H1 (cell line): ENCODE measurements at regions not wholly inside any gene's neighbourhood (a gene's known extent, or its start where the extent isn't known, plus 50 kb on each side); places are given as distances from the start of the nearest gene placed in this dataset.

Experiments
- CTCF ChIA-PET: fragments of 300-600 bp; sonication (Branson Sonifier 250); formaldehyde crosslinking; loops from one replicate; lab custom pipeline; 2021; ENCODE audit not compliant: partially characterized antibody; lab: Charles Lee
- POLR2A ChIA-PET: fragments of 300-600 bp; sonication (Branson Sonifier 250); formaldehyde crosslinking; loops from one replicate; lab custom pipeline; 2021; ENCODE audit warnings: inconsistent platforms; ENCODE audit not compliant: partially characterized antibody; lab: Charles Lee
- DNase-seq, 2 experiments: peaks; one replicate each; pipeline versions ENCODE4 v3.0.0 to v3.0.0-alpha.2; 2010 to 2022; ENCODE audit warnings: low spot score in 2 of 2, low read depth in 1 of 2, mixed read lengths in 1 of 2
- FAIRE-seq: peaks from 2 replicates; lab custom pipeline; 2011; peaks lifted over from hg19 to GRCh38; lab: Jason Lieb, UNC
- H2AFZ ChIP-seq: 2 replicates; pipeline ENCODE4 v1.8.1; 2012; ENCODE audit warnings: low read length, inconsistent platforms
- H2AK5ac ChIP-seq: 2 replicates; pipeline ENCODE4 v1.6.1; 2013; ENCODE audit warnings: low read depth, low read length
- H2BK120ac ChIP-seq: replicated peaks from 2 replicates; pipeline ENCODE3; 2013; ENCODE audit warnings: low read depth, low read length, inconsistent platforms
- H2BK12ac ChIP-seq: 2 replicates; pipeline ENCODE4 v1.6.1; 2013; ENCODE audit warnings: low read depth, low read length
- H2BK15ac ChIP-seq: 2 replicates; pipeline ENCODE4 v1.6.1; 2013; ENCODE audit warnings: low read length
- H2BK20ac ChIP-seq: 2 replicates; pipeline ENCODE4 v1.6.1; 2013; ENCODE audit warnings: low read length
- H2BK5ac ChIP-seq: 2 replicates; pipeline ENCODE4 v1.6.1; 2013; ENCODE audit warnings: low read depth, low read length
- H3K14ac ChIP-seq: 2 replicates; pipeline ENCODE4 v1.6.1; 2013; ENCODE audit warnings: inconsistent platforms; ENCODE audit not compliant: insufficient read length
- H3K18ac ChIP-seq: 2 replicates; pipeline ENCODE4 v1.6.1; 2013; ENCODE audit warnings: low read length; ENCODE audit errors: extremely low read depth
- H3K23ac ChIP-seq: 2 replicates; pipeline ENCODE4 v1.6.1; 2013; ENCODE audit warnings: inconsistent platforms; ENCODE audit not compliant: insufficient read length
- H3K23me2 ChIP-seq: 2 replicates; pipeline ENCODE4 v1.6.1; 2013; ENCODE audit warnings: low read depth, low read length
- H3K27ac ChIP-seq: 2 replicates; pipeline ENCODE4 v1.6.1; 2011; ENCODE audit warnings: low read depth, low read length, inconsistent platforms
- H3K27me3 ChIP-seq, 4 experiments: replicated peaks in 1 of 4; 1 replicate in 1 of 4; 2 replicates in 3 of 4; pipeline versions ENCODE4 v1.6.1 to v1.8.1; 2011 to 2013; ENCODE audit warnings: low read length in 3 of 4, mild to moderate bottlenecking in 3 of 4, inconsistent platforms in 2 of 4, mixed read lengths in 2 of 4, moderate library complexity in 1 of 4; ENCODE audit not compliant: control insufficient read depth in 3 of 4, insufficient read depth in 3 of 4; ENCODE audit errors: extremely low read depth in 1 of 4
- H3K36me3 ChIP-seq, 4 experiments: 2 replicates each; pipeline versions ENCODE4 v1.6.1 to v1.8.1; 2011 to 2013; ENCODE audit warnings: mild to moderate bottlenecking in 4 of 4, low read length in 3 of 4, moderate library complexity in 2 of 4, control low read depth in 1 of 4, inconsistent platforms in 1 of 4; ENCODE audit not compliant: insufficient read depth in 4 of 4, control insufficient read depth in 2 of 4
- H3K4ac ChIP-seq: replicated peaks from 2 replicates; pipeline ENCODE3; 2013; ENCODE audit warnings: low read length, low read depth, mixed read lengths, inconsistent platforms; ENCODE audit not compliant: insufficient read length
- H3K4me1 ChIP-seq, 4 experiments: replicated peaks in 1 of 4; 1 replicate in 1 of 4; 2 replicates in 3 of 4; pipeline versions ENCODE4 v1.6.1 to v1.8.1; 2011 to 2013; ENCODE audit warnings: low read length in 3 of 4, inconsistent platforms in 2 of 4, mixed read lengths in 1 of 4; ENCODE audit not compliant: insufficient read depth in 4 of 4, control insufficient read depth in 3 of 4
- H3K4me2 ChIP-seq, 2 experiments: 2 replicates each; pipeline versions ENCODE4 v1.6.1 to v1.8.1; 2011 to 2013; ENCODE audit warnings: low read depth in 2 of 2, low read length in 2 of 2, control low read depth in 1 of 2, inconsistent platforms in 1 of 2, mild to moderate bottlenecking in 1 of 2; ENCODE audit not compliant: insufficient read depth in 1 of 2
- H3K4me3 ChIP-seq, 4 experiments: fragments of 200-600, 300-600 bp in 1 of 4; sonication (generic), shearing (Covaris generic), sonication (Bioruptor Twin) in 1 of 4; 2 replicates each; pipeline versions ENCODE4 v1.5.1 to v1.8.1; 2011 to 2016; ENCODE audit warnings: low read length in 4 of 4, low read depth in 3 of 4, control low read depth in 2 of 4, inconsistent platforms in 2 of 4, mild to moderate bottlenecking in 2 of 4, mixed read lengths in 1 of 4, moderate library complexity in 1 of 4; ENCODE audit not compliant: insufficient read depth in 2 of 4; ENCODE audit errors: extremely low read depth in 1 of 4
- H3K56ac ChIP-seq: replicated peaks from 2 replicates; pipeline ENCODE3; 2013; ENCODE audit warnings: low read depth, mild to moderate bottlenecking, mixed read lengths, low read length, inconsistent platforms; ENCODE audit not compliant: insufficient read length
- H3K79me1 ChIP-seq: 2 replicates; pipeline ENCODE4 v1.6.1; 2013; ENCODE audit warnings: low read depth, low read length, control low read depth
- H3K79me2 ChIP-seq, 2 experiments: 2 replicates each; pipeline versions ENCODE4 v1.6.1 to v1.8.1; 2012 to 2013; ENCODE audit warnings: low read length in 2 of 2, mild to moderate bottlenecking in 2 of 2, inconsistent platforms in 1 of 2; ENCODE audit not compliant: insufficient read depth in 2 of 2, control insufficient read depth in 1 of 2
- H3K9ac ChIP-seq, 4 experiments: replicated peaks in 1 of 4; 1 replicate in 1 of 4; 2 replicates in 3 of 4; pipeline versions ENCODE4 v1.6.1 to v1.8.1; 2011 to 2013; ENCODE audit warnings: low read depth in 3 of 4, low read length in 3 of 4, control low read depth in 2 of 4, mild to moderate bottlenecking in 2 of 4, moderate library complexity in 2 of 4, inconsistent platforms in 1 of 4; ENCODE audit errors: extremely low read depth in 1 of 4
- H3K9me3 ChIP-seq, 2 experiments: 2 replicates each; pipeline versions ENCODE4 v1.6.1 to v1.8.1; 2012 to 2013; ENCODE audit warnings: mild to moderate bottlenecking in 2 of 2, moderate library complexity in 2 of 2, control low read depth in 1 of 2, inconsistent platforms in 1 of 2, low read depth in 1 of 2, low read length in 1 of 2, mixed read lengths in 1 of 2; ENCODE audit not compliant: insufficient read depth in 2 of 2
- H4K20me1 ChIP-seq, 2 experiments: replicated peaks in 1 of 2; 2 replicates each; pipeline versions ENCODE3 to v1.8.1; 2011 to 2013; ENCODE audit warnings: inconsistent platforms in 2 of 2, low read length in 2 of 2, mild to moderate bottlenecking in 1 of 2; ENCODE audit not compliant: insufficient read depth in 2 of 2, control insufficient read depth in 1 of 2
- H4K5ac ChIP-seq: 2 replicates; pipeline ENCODE4 v1.6.1; 2013; ENCODE audit warnings: low read length, low read depth, mixed read lengths, inconsistent platforms; ENCODE audit not compliant: insufficient read length
- H4K8ac ChIP-seq: 2 replicates; pipeline ENCODE4 v1.8.0; 2013; ENCODE audit warnings: mild to moderate bottlenecking, moderate library complexity, low read length, inconsistent platforms; ENCODE audit not compliant: insufficient read depth; ENCODE audit errors: extremely low read depth
- H4K91ac ChIP-seq: replicated peaks from 2 replicates; pipeline ENCODE3; 2013; ENCODE audit warnings: low read length, mixed read lengths, inconsistent platforms; ENCODE audit not compliant: insufficient read length
- ATF3 ChIP-seq: IDR thresholded peaks from 2 replicates; pipeline ENCODE4 v1.6.1; 2011; ENCODE audit warnings: low read depth, mild to moderate bottlenecking, low read length; ENCODE audit not compliant: insufficient read depth
- BRCA1 ChIP-seq: IDR thresholded peaks from 2 replicates; pipeline ENCODE4 v1.6.1; 2012; ENCODE audit warnings: low read depth, low read length, improper control_type of control experiment
- CHD1 ChIP-seq: IDR thresholded peaks from 2 replicates; pipeline ENCODE4 v1.6.1; 2012; ENCODE audit warnings: low read depth, low read length, improper control_type of control experiment
- CREB1 ChIP-seq: IDR thresholded peaks from 2 replicates; pipeline ENCODE4 v1.6.1; 2012; ENCODE audit warnings: inconsistent platforms
- EGR1 ChIP-seq: IDR thresholded peaks from 2 replicates; pipeline ENCODE4 v1.6.1; 2011; ENCODE audit warnings: low read depth, low read length, borderline replicate concordance
- EZH2 ChIP-seq: fragments of 200-600 bp; sonication (generic); IDR thresholded peaks from 2 replicates; pipeline ENCODE4 v1.7.1; 2012; ENCODE audit warnings: low read depth, mild to moderate bottlenecking, moderate library complexity, low read length, inconsistent platforms; ENCODE audit not compliant: severe bottlenecking
- HDAC2 ChIP-seq, 2 experiments: fragments of 300-600 bp in 1 of 2; sonication (generic) in 1 of 2; IDR thresholded peaks; 2 replicates each; pipeline ENCODE4 v1.6.1; 2011 to 2012; ENCODE audit warnings: low read depth in 2 of 2, low read length in 2 of 2, mild to moderate bottlenecking in 2 of 2, moderate library complexity in 2 of 2, borderline replicate concordance in 1 of 2, inconsistent platforms in 1 of 2
- MAFK ChIP-seq: IDR thresholded peaks from 2 replicates; pipeline ENCODE4 v1.6.1; 2012; ENCODE audit warnings: low read depth, mild to moderate bottlenecking, improper control_type of control experiment, low read length
- NRF1 ChIP-seq: IDR thresholded peaks from 2 replicates; pipeline ENCODE4 v1.6.1; 2011; ENCODE audit warnings: mild to moderate bottlenecking, low read depth, low read length, improper control_type of control experiment
- SAP30 ChIP-seq: fragments of 300-600 bp; sonication (generic); IDR thresholded peaks from 2 replicates; pipeline ENCODE4 v1.7.1; 2012; ENCODE audit warnings: low read length, moderate library complexity, mild to moderate bottlenecking, inconsistent platforms; ENCODE audit not compliant: insufficient read depth, insufficient replicate concordance
- SIN3A ChIP-seq, 2 experiments: IDR thresholded peaks in 1 of 2; conservative IDR thresholded peaks in 1 of 2; 2 replicates each; pipeline ENCODE4 v1.6.1; 2011 to 2012; ENCODE audit warnings: low read length in 2 of 2, improper control_type of control experiment in 1 of 2, low read depth in 1 of 2, mild to moderate bottlenecking in 1 of 2
- SRF ChIP-seq: IDR thresholded peaks from 2 replicates; pipeline ENCODE4 v1.6.1; 2011; ENCODE audit warnings: mild to moderate bottlenecking, low read depth, low read length, moderate library complexity
- WGBS, 2 experiments: shearing (Covaris generic) in 1 of 2; methylation state at CpG; one replicate each; pipeline versions ENCODE4 v1.1.6 to v1.1.7; 2013 to 2015; ENCODE audit warnings: low lambda C conversion rate in 2 of 2, mixed read lengths in 2 of 2, inconsistent platforms in 1 of 2, low coverage in 1 of 2, missing lambda C conversion rate in 1 of 2; ENCODE audit not compliant: insufficient replicate concordance in 2 of 2, insufficient coverage in 1 of 2, insufficient read length in 1 of 2; ENCODE audit errors: extremely low coverage in 1 of 2, missing lambda C conversion rate in 1 of 2; 5-methylcytosine and 5-hydroxymethylcytosine counted together

GRCh38 chr21:45351526-45352275, 53.3 kb upstream of the COL18A1 start:
- Histone ChIP-seq H3K36me3 (no peaks in the 10 kb centered on the region), H2AK5ac (no peak overlapping the region), H3K27me3 (no peaks in the 10 kb centered on the region; a peak in 1 of 7 replicates), H2AFZ (no peak overlapping the region), H3K56ac (no peak overlapping the region), H4K8ac (peak overlapping the region; percentile 80; the same call in 1 of the 2 replicates), H3K23me2 (no peaks in the 10 kb centered on the region), H3K18ac (no peak overlapping the region), H4K91ac (no peak overlapping the region), H4K20me1 (peaks cover 0 to 6% of the 10 kb centered on the region in 2 experiments), H3K23ac (no peak overlapping the region), H3K79me2 (no peaks in the 10 kb centered on the region), H3K9me3 (no peaks in the 10 kb centered on the region), H3K9ac (no peak overlapping the region), H3K79me1 (no peaks in the 10 kb centered on the region), H3K4me3 (no peak overlapping the region), H2BK15ac (0 out of 2 replicates have a peak overlapping the region, but pooled peaks have one; percentile 46), H3K4me2 (no peak overlapping the region), H2BK12ac (no peak overlapping the region), H2BK120ac (no peak overlapping the region), H3K4ac (no peak overlapping the region), H3K4me1 (peaks cover 0 to 3% (median 0%) of the 10 kb centered on the region in 4 experiments; a peak in 1 of 7 replicates), H2BK20ac (no peak overlapping the region), H3K14ac (no peak overlapping the region), H3K27ac (no peak overlapping the region), H2BK5ac (no peak overlapping the region), H4K5ac (no peak overlapping the region)
- DNase-seq: no peak
- POLR2A ChIA-PET: no interaction called here
- FAIRE-seq: no peak
- WGBS, 2 experiments: 91% methylated on average over 12 of the region's 12 CpGs; no CpG with 5 or more reads in 1 of the 2 experiments
- CTCF ChIA-PET: interaction anchor here (1.0 to 1.8 kb wide), 6 partner anchors 10 to 65 kb away, joined by 3 to 7 read pairs (median 4); no protein-coding TSS in a partner anchor
- TF ChIP-seq EGR1 (no peak), SRF (no peak), MAFK (no peak), BRCA1 (no peak), SAP30 (no peak), HDAC2 (IDR thresholded peaks at IDR 0.05; ENCODE audit: borderline replicate concordance in 1 of 2, low read depth in 2 of 2, low read length in 2 of 2) (no peak), NRF1 (no peak), CHD1 (no peak), SIN3A (conservative IDR thresholded peaks at IDR 0.05 in 1 of 2, IDR thresholded peaks at IDR 0.05 in 1 of 2; ENCODE audit: low read depth in 1 of 2, low read length in 2 of 2) (no peak), CREB1 (no peak), EZH2 (no peak), ATF3 (no peak)
